NCI-H2107 (cell line): ENCODE measurements at regions not wholly inside any gene's neighbourhood (a gene's known extent, or its start where the extent isn't known, plus 50 kb on each side); places are given as distances from the start of the nearest gene placed in this dataset.

Source experiments
- DNase-seq: peaks from one replicate; lab custom pipeline; 2025; lab: John Stamatoyannopoulos, UW

DNA sequence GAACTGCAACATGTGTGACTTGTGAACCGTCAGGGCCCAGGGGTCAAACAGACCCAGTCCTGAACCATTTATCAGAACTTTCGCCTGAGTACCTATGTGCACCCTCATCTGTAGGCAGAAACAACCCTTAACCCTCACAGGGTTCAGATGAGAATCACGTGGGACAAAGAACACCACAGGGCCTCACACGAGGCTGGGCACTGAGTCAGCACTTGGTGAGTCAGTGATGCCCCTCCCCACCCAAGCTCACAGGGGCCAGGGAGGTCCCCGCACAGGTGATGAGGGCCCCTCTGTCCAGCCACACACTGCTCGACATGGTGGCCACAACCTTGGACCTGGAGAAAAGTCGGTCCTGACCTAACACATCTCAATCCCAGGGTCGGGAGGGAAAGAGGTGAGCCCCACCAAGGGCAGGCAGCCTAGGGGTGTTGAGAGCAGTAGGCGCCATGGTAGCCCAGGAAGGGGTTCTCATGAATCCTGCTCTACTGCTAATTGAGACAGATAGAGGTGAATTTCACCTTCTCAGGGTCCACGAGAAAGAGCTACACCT, 176.4 kb downstream of the SHANK2 start:
- DNase-seq = no peak

DNA sequence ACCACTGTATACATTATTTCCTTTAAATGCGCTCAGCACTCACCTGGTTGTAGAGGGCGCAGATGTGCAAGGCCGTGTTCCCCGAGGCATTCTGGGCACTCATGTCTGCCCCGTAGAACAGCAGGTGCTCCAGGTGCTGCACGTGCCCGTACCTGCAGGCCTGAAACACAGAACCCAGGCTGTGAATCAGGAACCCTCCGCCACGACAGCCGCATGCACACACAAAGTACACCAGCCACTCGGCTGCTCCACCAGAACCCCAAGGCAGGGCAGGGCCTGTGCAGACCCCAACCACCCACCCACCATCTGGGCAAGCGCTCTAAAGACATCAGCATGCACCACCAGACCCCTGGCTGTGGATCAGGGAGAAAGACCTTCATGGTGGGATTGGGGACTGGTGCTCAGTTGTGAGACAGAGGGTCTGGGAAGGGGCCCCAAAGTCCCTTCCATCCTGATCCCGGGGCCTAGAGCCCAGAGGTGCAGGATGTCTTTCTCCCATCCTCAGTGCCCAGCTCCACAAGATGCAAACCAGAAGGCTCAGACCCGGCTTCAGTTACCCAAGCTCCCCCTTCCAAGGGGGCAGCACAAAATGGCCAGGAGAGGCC, 177.2 kb downstream of the SHANK2 start:
- DNase-seq = no peak

- DNase-seq = no peak
Observed at GRCh38 chr11:71071736-71072509, 180.5 kb downstream of the SHANK2 start.

DNA sequence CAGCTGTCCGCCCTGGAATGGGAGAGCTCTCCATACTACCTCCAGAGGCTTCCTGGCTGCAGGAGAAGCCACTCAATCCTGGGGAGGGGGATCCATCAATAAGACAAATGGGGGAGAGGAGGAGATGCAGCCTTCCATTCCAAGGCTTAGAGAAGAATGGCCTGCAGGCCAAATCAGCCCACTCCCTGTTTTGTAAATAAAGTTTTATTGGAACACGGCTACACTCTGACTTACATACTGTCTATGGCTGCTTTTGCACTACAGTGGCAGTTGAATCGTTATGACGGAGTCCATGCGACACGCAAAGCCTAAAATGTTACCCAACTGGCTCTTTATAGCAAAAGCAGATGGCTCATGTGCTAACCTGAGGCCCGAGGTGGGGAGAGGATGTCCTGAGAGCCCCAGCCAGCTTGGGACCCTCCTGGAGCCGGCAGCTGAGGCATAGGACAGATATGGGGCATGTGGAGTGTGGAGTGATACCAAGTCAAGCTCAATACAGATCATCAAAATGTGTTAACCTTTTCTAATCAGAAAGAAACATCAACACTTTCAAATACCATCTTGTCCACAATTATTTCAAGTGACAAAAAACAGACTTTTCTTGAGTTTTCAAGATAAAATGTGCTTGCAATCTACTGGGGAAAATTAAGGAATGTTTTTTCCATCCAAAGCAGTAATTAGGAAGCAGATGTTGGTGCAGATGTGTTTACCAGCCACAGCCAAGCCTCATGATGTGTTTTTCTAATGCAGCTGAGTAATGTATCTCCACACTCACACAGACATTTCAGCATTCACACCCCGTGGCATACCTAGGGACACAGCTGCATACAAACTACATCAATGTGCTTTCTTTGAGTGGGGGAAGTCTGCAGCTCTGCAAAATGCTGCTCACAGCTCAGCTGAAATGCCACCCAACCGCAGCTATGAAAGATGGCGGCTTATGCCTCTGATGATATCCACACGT, 181.6 kb downstream of the SHANK2 start:
- no peak for DNase-seq

- no peak for DNase-seq
Observed at GRCh38 chr11:71068963-71069362, 183.4 kb downstream of the SHANK2 start.

- no peak for DNase-seq
Observed at GRCh38 chr11:71067753-71068152, 184.6 kb downstream of the SHANK2 start.

- no peak for DNase-seq
Observed at GRCh38 chr11:71066311-71066710, 186.1 kb downstream of the SHANK2 start.

- no peak for DNase-seq
Observed at GRCh38 chr11:71065841-71066240, 186.5 kb downstream of the SHANK2 start.

DNA sequence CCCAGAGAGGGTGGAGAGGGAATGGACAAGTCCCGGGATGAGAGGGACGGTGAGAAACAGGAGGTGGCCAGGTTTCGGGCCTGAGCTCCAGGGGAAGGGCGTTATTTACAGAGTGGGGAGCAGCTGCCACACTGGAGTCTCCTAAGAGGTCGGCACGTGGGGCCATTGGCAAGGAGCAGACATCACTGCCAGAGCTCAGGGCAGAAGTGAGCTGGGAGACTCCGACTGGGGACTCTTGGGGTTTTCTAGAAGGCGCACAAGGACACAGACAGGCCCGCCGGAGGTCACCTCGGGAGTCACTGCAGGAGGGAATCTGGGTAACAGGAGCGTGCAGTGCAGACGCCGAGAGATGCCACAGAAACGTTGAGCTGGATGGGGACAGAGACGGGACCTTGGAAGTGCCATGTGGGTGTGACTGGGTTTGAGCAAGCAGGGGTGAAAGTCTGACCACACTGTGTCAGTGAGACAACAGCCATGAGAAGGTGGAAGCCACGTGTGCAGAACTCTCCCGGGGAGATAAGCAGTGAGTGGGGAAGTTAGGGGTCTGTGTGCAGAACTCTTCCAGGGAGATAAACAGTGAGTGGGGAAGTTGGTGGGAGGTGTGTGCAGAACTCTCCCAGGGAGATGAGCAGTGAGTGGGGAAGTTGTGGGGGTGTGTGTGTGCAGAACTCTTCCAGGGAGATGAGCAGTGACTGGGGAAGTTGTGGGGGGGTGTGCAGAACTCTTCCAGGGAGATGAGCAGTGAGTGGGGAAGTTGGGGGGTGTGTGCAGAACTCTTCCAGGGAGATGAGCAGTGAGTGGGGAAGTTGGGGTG, 187.5 kb downstream of the SHANK2 start:
- DNase-seq = no peak

GRCh38 chr11:71064183-71064582, 188.2 kb downstream of the SHANK2 start:
- no peak for DNase-seq

GRCh38 chr11:71063129-71063528, 189.2 kb downstream of the SHANK2 start:
- no peak for DNase-seq

GRCh38 chr11:71062199-71062598, 190.2 kb downstream of the SHANK2 start:
- no peak for DNase-seq

DNA sequence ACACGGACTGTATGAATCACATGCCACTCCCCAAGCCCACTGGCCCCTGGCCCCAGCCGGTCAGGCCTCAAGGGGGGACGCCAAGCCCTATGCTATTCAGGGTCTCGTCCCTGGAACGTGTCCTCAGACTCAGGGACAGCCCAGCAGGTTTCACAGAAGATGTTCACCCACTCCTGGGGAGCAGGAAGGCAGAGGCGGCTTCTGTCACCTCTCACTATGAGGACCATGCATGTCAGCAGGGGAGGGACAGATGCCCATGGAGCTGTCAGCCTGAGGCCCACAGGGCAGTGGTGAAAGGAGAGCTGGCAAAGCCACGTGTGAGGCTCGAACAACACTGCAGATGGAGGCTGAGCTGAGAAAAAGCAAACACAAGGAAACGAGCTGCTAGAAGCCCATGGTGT, 192.0 kb downstream of the SHANK2 start:
- DNase-seq = no peak

- no peak for DNase-seq
Observed at GRCh38 chr11:71059662-71060061, 192.7 kb downstream of the SHANK2 start.

DNA sequence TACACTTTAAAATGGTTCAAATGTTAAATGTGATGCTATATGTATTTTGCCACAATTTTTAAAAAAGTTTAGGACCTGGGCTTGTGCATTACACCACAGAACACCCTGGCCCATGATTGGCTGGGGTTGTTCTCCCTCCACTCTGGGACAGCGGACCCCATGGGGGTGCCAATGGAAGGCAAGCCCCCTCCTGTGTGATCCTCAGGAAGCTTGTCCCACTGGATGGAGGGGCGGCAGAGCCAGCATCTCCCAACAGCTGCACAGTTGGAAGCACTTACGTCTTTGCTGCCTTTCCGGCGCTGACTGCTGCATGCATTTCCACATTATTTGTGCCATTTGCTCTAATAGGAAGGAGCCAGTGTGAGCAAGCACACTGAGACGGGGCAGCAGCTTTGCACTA, 196.5 kb downstream of the SHANK2 start:
- DNase-seq = no peak
